ENCODE measurements at regions not wholly inside any gene's neighbourhood (a gene's known extent, or its start where the extent isn't known, plus 50 kb on each side); places are given as distances from the start of the nearest gene placed in this dataset.
"Not testable (repeated sequence)": the region's sequence is repeated elsewhere in the genome, so short reads cannot be mapped to it uniquely, and the experiment has no call there.

DNA sequence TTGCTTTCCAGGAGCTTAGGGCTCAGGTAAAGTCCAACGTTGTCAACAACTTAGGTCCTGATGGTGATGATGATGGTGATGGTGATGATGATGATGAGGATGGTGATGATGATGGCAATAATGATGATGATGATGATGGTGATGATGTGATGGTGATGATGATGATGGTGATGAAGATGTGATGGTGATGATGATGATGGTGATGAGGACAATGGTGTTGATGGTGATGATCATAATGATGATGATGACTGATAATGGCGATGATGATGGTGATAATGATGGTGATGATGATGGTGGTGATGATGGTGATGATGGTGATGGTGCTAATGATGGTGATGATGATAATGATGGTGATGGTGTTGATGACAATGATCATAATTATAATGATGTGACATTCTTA lies 750.2 kb downstream of the TBC1D22A start:
- intact Hi-C loops (cut with micrococcal nuclease): no loop called here
- Mint-ChIP-seq H3K27ac (no peak overlapping the region), H3K4me3 (no peak overlapping the region), H3K36me3 (ENCODE audit: low read depth) (no peaks in the 10 kb centered on the region), H3K27me3 (ENCODE audit: low read depth) (peaks cover 10% of the 10 kb centered on the region), H3K9me3 (no peaks in the 10 kb centered on the region), H3K4me1 (ENCODE audit: low read depth) (no peaks in the 10 kb centered on the region)
- DNase-seq: no peak
- CTCF ChIA-PET: no interaction called here

DNA sequence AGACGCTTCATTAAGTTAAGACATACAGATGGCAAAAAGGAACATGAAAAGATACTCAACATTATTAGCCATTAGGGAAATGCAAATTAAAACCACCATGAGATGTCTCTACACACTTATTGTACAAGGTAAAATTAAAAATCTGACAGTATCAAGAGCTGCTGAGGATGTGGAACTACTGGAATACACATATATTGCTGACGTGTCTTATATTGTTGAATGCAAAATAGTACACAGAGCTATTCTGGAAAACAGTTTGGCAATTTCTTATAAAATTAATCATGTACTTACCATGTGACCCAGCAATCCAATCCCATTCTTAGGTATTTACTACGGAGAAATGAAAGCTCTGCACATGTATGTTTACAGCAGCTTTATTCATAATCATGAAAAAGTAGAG lies 742.5 kb downstream of the TBC1D22A start:
- Mint-ChIP-seq H3K27me3 (ENCODE audit: low read depth) (peaks cover 8% of the 10 kb centered on the region), H3K4me1 (ENCODE audit: low read depth) (no peaks in the 10 kb centered on the region), H3K27ac (no peak overlapping the region), H3K36me3 (ENCODE audit: low read depth) (peaks cover 2% of the 10 kb centered on the region), H3K9me3 (peaks cover 8% of the 10 kb centered on the region), H3K4me3 (no peak overlapping the region)
- CTCF ChIA-PET: interaction anchor here (0.6 kb wide), 1 partner anchor 1463 kb away, joined by 3 read pairs; no protein-coding TSS in a partner anchor
- no peak for DNase-seq
- intact Hi-C loops (cut with micrococcal nuclease): no loop called here

DNA sequence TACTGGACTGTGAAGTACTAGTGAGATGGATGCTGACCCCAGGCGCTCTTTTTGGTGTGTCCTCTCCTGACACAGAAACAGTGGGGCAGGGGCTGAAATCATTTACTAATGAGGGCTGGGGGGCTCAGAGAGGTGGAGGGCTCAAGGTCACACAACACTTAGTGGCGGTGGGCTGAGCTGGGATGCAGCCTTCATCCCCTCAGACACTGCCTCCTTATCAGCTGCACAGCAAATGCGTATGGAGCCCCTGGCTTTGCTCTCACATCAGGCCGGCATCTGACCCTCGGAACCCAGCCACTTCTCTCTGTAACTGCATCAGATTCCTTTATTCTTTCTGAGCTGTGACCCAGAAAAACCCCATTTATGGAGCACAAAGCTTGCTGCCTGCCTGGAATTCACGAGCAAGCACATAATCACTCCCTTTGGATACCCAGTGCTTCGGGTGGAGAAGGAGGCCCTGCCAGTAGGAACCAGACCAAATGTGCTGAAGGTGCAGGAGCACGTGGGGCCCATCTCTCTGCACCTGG lies 736.6 kb downstream of the TBC1D22A start:
- intact Hi-C loops (cut with micrococcal nuclease): no loop called here
- peaks cover 15% of the 10 kb centered on the region for H3K4me1 Mint-ChIP-seq (ENCODE audit: low read depth)
- peaks cover 19% of the 10 kb centered on the region for H3K9me3 Mint-ChIP-seq
- no peaks in the 10 kb centered on the region for H3K27me3 Mint-ChIP-seq (ENCODE audit: low read depth)
- H3K4me3 Mint-ChIP-seq: no peak overlapping the region
- DNase-seq: no peak
- CTCF ChIA-PET: no interaction called here
- H3K27ac Mint-ChIP-seq: no peak overlapping the region
- peaks cover 4% of the 10 kb centered on the region for H3K36me3 Mint-ChIP-seq (ENCODE audit: low read depth)

DNA sequence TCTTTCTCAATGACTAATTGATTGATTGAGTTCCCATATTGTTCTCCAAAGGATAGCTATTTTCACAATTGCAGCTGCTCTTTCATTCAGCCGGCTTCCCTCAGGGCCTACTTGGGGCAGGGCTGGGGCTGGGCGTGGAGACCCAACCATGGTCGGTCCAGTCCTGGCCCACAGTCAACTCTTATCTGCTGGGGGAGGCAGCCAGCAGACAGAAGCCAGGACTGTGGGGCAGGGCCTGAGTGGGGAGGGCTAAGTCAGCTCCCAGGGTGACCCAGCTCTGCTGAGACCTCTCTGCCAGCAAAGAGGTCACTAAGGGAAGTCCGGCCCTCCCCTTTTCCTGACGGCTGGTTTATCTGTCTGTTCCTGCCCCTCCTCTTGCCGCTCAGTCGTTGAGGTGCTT lies 735.2 kb downstream of the TBC1D22A start:
- H3K27me3 Mint-ChIP-seq (ENCODE audit: low read depth): no peaks in the 10 kb centered on the region
- intact Hi-C loops (cut with micrococcal nuclease): no loop called here
- no peak for DNase-seq
- no peak overlapping the region for H3K27ac Mint-ChIP-seq
- H3K9me3 Mint-ChIP-seq: peaks cover 19% of the 10 kb centered on the region
- CTCF ChIA-PET: no interaction called here
- H3K4me1 Mint-ChIP-seq (ENCODE audit: low read depth): peaks cover 24% of the 10 kb centered on the region
- H3K36me3 Mint-ChIP-seq (ENCODE audit: low read depth): peaks cover 4% of the 10 kb centered on the region
- H3K4me3 Mint-ChIP-seq: no peak overlapping the region

DNA sequence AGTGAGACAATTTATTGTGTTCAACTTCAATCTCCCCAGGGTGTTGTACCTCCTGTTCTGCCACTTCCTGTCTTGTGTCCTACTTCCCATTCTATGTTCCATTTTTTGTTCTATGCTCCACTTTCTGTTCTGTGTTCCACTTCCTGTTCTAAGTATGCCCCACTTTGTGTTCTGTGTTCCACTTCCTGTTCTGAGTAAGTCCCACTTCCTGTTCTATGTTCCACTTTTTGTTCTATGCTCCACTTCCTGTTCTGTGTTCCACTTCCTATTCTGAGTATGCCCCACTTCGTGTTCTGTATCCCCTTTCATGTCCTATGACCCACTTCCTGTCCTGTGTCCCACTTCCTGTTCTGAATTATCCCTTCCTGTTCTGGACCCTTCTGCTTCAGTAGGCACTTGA lies 732.7 kb downstream of the TBC1D22A start:
- H3K27me3 Mint-ChIP-seq (ENCODE audit: low read depth): no peaks in the 10 kb centered on the region
- peaks cover 2% of the 10 kb centered on the region for H3K36me3 Mint-ChIP-seq (ENCODE audit: low read depth)
- H3K4me1 Mint-ChIP-seq (ENCODE audit: low read depth): peaks cover 24% of the 10 kb centered on the region
- CTCF ChIA-PET: no interaction called here
- no peak for DNase-seq
- peak overlapping the region; percentile 27 for H3K27ac Mint-ChIP-seq
- peaks cover 11% of the 10 kb centered on the region for H3K9me3 Mint-ChIP-seq
- intact Hi-C loops (cut with micrococcal nuclease): no loop called here
- H3K4me3 Mint-ChIP-seq: no peak overlapping the region

DNA sequence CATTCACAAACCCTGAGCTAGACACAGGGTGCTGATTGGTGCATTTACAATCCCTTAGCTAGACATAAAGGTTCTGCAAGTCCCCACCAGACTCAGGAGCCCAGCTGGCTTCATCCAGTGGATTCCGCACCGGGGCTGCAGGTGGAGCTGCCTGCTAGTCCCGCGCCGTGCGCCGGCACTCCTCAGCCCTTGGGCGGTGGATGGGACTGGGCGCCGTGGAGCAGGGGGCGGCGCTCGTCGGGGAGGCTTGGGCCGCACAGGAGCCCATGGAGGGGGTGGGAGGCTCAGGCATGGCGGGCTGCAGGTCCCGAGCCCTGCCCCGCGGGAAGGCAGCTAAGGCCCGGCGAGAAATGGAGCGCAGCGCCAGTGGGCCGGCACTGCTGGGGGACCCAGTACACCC lies 725.7 kb downstream of the TBC1D22A start:
- H3K36me3 Mint-ChIP-seq (ENCODE audit: low read depth); H3K9me3 Mint-ChIP-seq; H3K27ac Mint-ChIP-seq; H3K4me1 Mint-ChIP-seq (ENCODE audit: low read depth); DNase-seq; H3K27me3 Mint-ChIP-seq (ENCODE audit: low read depth); H3K4me3 Mint-ChIP-seq; CTCF ChIA-PET; intact Hi-C loops (cut with micrococcal nuclease): not testable (repeated sequence)

DNA sequence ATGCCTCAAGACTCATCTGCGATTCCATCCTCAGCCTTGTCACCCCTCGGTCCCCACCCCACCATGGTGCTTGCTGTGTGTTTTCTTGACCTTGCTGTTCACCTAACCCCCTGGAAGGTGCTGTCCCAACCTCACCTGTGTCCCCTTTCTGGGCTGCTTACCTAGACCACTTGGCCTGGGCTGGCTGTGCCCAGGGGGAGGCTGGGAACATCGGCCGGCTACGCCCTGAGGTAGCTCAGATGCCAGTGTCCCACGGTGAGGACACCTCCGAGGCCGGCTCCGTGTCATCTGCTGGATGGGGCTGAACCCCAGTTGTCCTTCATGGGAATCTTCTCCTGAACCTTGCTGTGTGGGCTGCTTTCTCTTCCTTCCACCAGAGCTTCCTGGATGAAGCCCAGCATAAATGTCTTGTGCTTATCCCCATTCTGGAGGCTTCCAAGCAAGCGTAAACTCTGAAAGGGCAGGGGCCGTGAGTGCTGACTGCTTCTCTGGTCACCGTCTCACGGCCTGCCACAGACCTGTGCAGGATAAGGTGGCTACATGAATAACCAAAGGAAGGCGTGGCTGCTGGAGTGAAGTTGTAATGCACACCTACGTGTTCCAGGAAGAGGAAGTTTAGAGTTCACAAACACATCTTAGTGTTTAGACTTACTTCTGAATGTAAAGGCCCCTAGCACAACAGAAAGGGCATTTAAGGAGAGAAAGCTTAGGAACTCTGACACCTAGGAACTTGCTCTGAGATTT lies 724.3 kb downstream of the TBC1D22A start:
- intact Hi-C loops (cut with micrococcal nuclease): no loop called here
- Mint-ChIP-seq H3K27ac (no peak overlapping the region), H3K27me3 (ENCODE audit: low read depth) (peaks cover 1% of the 10 kb centered on the region), H3K36me3 (ENCODE audit: low read depth) (no peaks in the 10 kb centered on the region), H3K4me3 (no peak overlapping the region), H3K4me1 (ENCODE audit: low read depth) (no peaks in the 10 kb centered on the region), H3K9me3 (no peaks in the 10 kb centered on the region)
- CTCF ChIA-PET: no interaction called here
- no peak for DNase-seq

DNA sequence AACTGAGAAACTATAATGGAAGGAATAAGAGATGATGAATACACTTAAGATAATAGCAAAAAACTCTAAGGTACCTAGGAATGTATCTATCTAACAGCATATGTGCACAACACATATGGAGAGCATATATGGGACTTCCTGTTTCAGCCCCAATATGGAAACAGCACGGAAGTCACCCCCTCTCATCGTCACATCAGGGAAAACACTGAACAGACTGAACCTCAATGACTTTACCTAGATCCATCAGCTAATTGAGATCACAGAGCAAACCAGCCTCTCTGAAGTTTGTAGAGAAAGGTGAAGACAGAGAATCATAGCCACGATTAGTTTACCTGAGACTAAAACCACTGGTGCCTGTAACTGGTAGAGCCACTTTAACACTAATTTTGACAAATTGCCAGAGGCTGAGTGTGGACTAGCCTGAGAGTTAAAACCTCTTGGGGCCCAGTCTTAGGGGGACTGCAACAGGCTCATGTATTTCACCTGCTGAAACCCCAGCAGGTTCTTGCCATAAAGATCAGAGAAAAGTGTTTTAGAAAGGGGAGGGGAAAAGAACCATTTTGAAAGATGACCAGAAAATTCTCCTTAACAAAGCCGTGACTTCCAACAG lies 722.6 kb downstream of the TBC1D22A start:
- Mint-ChIP-seq H3K27me3 (ENCODE audit: low read depth) (peaks cover 4% of the 10 kb centered on the region), H3K9me3 (no peaks in the 10 kb centered on the region), H3K4me1 (ENCODE audit: low read depth) (no peaks in the 10 kb centered on the region), H3K27ac (peak overlapping the region; percentile 18), H3K36me3 (ENCODE audit: low read depth) (no peaks in the 10 kb centered on the region), H3K4me3 (no peak overlapping the region)
- CTCF ChIA-PET: no interaction called here
- DNase-seq: no peak
- intact Hi-C loops (cut with micrococcal nuclease): no loop called here

DNA sequence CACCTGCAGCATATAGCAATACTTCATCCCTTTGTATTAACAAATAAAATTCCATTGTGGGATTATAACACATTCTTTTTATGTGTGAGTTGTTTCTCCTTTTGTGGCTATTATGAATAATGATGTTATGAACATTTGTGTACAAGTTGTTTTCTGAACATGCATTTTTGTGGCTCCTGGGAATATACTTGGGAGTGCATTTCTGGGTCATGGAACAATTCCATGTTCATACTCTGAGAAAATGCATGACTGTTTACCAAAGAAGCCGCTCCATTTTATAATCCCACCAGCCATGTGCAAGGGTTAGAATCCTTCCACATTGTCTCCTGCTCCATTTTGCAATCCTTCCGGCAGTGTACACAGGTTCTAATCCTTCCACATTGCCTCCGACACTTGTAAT lies 713.8 kb downstream of the TBC1D22A start:
- H3K4me3 Mint-ChIP-seq: no peak overlapping the region
- H3K27me3 Mint-ChIP-seq (ENCODE audit: low read depth): peaks cover 7% of the 10 kb centered on the region
- H3K27ac Mint-ChIP-seq: no peak overlapping the region
- intact Hi-C loops (cut with micrococcal nuclease): no loop called here
- no peaks in the 10 kb centered on the region for H3K36me3 Mint-ChIP-seq (ENCODE audit: low read depth)
- peaks cover 14% of the 10 kb centered on the region for H3K4me1 Mint-ChIP-seq (ENCODE audit: low read depth)
- no peak for DNase-seq
- no peaks in the 10 kb centered on the region for H3K9me3 Mint-ChIP-seq
- CTCF ChIA-PET: no interaction called here

DNA sequence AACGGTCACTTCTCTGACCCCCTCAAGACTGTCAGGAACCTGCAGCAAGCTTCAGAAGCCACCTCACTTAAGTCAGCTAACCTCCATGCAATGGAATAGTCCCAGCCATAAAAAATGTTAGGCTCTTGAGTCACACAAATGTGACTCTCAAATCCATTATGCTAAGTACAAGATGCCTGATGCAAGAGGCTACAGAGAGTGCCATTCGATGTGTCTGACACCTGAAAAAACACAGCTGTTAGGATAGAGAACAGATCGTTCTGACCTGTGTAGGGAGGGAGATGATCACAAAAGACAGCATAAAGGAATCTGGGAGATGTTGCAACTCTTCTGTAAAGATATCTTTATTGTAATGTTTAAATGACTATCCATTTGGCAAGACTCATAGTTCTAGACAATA lies 712.4 kb downstream of the TBC1D22A start:
- CTCF ChIA-PET: no interaction called here
- Mint-ChIP-seq H3K9me3 (no peaks in the 10 kb centered on the region), H3K27ac (no peak overlapping the region), H3K4me3 (no peak overlapping the region), H3K27me3 (ENCODE audit: low read depth) (peaks cover 4% of the 10 kb centered on the region), H3K4me1 (ENCODE audit: low read depth) (peaks cover 14% of the 10 kb centered on the region), H3K36me3 (ENCODE audit: low read depth) (no peaks in the 10 kb centered on the region)
- DNase-seq: no peak
- intact Hi-C loops (cut with micrococcal nuclease): no loop called here

DNA sequence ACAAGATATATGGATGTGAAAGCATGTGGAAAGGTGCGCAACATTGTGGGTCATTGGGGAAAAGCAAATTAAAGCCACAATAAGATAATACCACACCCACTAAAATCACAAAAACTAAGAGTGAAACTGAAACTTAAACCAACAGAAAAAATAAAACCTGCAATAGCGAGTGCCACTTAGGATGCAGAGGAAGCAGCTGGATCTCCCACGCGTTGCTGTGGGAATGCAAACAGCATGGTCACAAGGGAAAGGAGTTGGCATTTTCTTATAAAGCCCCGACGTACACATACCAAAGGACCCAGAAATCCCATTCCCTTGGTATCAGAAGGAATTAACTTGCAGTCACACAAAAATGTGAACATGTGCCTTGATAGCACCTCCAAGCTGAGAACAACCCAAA lies 712.0 kb downstream of the TBC1D22A start:
- CTCF ChIA-PET: no interaction called here
- Mint-ChIP-seq H3K27ac (no peak overlapping the region), H3K27me3 (ENCODE audit: low read depth) (peaks cover 2% of the 10 kb centered on the region), H3K4me3 (no peak overlapping the region), H3K36me3 (ENCODE audit: low read depth) (no peaks in the 10 kb centered on the region), H3K4me1 (ENCODE audit: low read depth) (peaks cover 14% of the 10 kb centered on the region), H3K9me3 (no peaks in the 10 kb centered on the region)
- no peak for DNase-seq
- intact Hi-C loops (cut with micrococcal nuclease): no loop called here

DNA sequence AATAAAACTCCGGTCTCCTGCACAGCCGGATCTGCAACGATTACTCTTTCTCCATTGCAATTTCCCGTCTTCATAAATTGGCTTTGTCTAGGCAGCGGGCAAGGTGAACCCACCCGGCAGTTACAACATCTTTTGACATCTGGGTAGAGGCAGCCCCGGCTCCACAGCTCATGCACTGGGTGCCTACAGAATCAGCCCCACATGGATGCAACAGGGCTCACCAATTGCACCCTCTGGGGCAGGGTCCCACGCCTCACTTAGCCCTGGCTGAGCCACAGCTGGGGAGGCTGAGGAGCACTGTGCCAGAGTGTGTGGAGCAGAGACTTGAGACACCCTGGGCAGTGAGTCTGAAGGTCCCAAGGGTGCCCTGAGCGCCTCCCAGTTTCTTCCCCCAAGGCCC lies 710.2 kb downstream of the TBC1D22A start:
- Mint-ChIP-seq H3K36me3 (ENCODE audit: low read depth) (no peaks in the 10 kb centered on the region), H3K4me3 (no peak overlapping the region), H3K4me1 (ENCODE audit: low read depth) (peaks cover 14% of the 10 kb centered on the region), H3K27ac (no peak overlapping the region), H3K9me3 (no peaks in the 10 kb centered on the region), H3K27me3 (ENCODE audit: low read depth) (peaks cover 6% of the 10 kb centered on the region)
- CTCF ChIA-PET: no interaction called here
- no peak for DNase-seq
- intact Hi-C loops (cut with micrococcal nuclease): no loop called here

DNA sequence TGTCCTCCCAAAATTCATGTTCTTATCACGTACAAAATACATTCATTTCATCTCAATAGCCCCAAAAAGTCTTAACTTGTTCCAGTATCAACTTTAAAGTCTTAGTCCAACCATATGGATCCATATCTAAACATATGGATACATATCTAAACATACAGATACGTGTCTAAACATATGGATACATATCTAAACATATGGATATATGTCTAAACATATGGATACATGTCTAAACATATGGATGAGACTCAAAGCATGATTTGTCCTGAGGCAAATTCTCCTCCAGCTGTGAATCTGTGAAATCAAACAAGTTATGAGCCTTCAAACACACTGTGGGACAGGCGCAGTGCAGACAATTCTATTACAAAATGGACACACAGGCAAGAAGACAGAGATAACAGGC lies 709.0 kb downstream of the TBC1D22A start:
- peaks cover 14% of the 10 kb centered on the region for H3K4me1 Mint-ChIP-seq (ENCODE audit: low read depth)
- no peak for DNase-seq
- intact Hi-C loops (cut with micrococcal nuclease): no loop called here
- no peak overlapping the region for H3K4me3 Mint-ChIP-seq
- peaks cover 6% of the 10 kb centered on the region for H3K9me3 Mint-ChIP-seq
- peaks cover 2% of the 10 kb centered on the region for H3K36me3 Mint-ChIP-seq (ENCODE audit: low read depth)
- H3K27me3 Mint-ChIP-seq (ENCODE audit: low read depth): peaks cover 14% of the 10 kb centered on the region
- CTCF ChIA-PET: no interaction called here
- H3K27ac Mint-ChIP-seq: no peak overlapping the region

Measured in activated naive CD4-positive, alpha-beta T cell treated with anti-CD3 and anti-CD28 coated beads for 36 hours (primary cell).